ENCODE measurements at regions not wholly inside any gene's neighbourhood (a gene's known extent, or its start where the extent isn't known, plus 50 kb on each side); places are given as distances from the start of the nearest gene placed in this dataset.

DNA sequence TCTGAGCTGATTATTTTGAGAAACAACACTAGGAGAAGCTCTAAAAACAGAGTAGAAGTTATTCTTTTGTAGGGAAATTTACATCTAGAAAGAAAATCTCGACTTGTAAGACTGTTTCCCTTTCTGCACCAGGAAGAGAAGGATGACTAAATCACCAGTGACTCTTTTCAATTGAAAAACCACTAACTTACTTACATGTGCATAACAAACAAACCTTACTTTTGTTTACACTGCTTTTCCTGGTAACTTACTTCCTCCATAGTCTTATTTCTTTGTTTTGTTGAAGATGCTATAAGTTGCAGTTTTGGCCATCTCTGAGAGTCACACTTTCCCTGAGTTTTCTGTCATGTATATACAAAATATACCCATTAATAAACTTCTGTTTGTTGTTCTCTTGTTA is 293.6 kb upstream of the FAT4 start:
- Histone ChIP-seq H3K27ac (ENCODE audit: insufficient read depth, low read length) (no peak overlapping the region), H4K20me1 (ENCODE audit: control insufficient read depth, extremely low read depth, insufficient read depth, low read length) (no peaks in the 10 kb centered on the region), H3K9me3 (ENCODE audit: control insufficient read depth, insufficient read depth, low read depth, low read length) (no peaks in the 10 kb centered on the region), H3K79me2 (ENCODE audit: control insufficient read depth, insufficient read depth, low read length) (no peaks in the 10 kb centered on the region), H3K4me1 (ENCODE audit: control insufficient read depth, extremely low read depth, insufficient read depth, low read length) (no peaks in the 10 kb centered on the region), H3K36me3 (ENCODE audit: control insufficient read depth, insufficient read depth, low read length) (no peaks in the 10 kb centered on the region), H2AFZ (ENCODE audit: low read length) (no peak overlapping the region), H3K4me3 (replicated peaks in 1 of 4; ENCODE audit: control extremely low read depth in 1 of 4, insufficient read depth in 1 of 4, low read depth in 3 of 4, low read length in 4 of 4) (no peak overlapping the region), H3K4me2 (ENCODE audit: extremely low read depth, insufficient read depth, low read length) (no peak overlapping the region), H3K9ac (ENCODE audit: insufficient read depth, low read length) (no peak overlapping the region), H3K27me3 (ENCODE audit: control insufficient read depth, insufficient read depth, low read length) (no peaks in the 10 kb centered on the region)
- no peak for TF ChIP-seq EZH2 (IDR thresholded peaks at IDR 0.05; ENCODE audit: low read length, missing control alignments)
- no peak for DNase-seq (ENCODE audit: low read depth in 2 of 2)

DNA sequence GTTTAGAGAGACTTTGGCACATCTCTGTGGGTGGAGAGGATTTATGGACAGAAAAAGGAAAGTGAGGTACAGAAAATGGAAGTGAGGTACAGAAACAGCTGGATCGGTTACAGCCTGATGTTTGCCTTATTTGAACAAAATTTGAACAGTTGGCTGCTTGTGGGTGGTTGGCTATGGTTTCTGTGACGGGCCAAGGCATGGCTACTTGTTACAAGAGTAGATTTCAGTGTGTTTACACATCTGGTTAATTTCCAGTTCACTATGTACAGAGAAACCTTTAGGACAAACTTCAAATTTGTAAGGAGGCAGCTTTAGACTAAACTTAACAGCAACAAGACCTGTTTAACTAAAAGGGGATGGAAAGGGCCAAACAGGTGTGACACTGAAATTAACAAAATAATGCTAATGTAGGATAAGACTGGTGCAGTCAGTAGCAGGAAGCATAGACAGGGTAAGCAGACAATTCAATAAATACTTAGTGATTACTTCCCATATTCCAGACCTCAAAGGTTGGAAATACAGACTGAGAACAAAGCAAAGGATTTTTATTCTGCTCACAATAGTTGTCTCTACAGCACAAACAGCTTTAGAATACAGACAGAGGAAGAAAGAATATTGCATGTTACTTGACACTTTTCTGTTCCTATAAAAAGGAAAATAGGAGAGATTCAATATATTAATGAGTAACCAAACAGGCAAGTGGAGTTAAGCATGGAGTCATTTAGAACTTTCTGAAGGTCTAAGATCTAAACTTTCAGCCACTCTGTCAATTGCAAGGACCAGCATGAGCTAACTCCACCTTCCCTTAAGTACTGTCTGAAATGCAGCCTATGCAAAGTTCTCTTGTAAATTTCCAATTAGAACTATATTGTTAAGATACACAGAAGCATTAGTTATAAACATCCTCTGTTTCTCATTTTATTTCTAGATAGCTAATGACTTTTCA is 294.4 kb upstream of the FAT4 start:
- no peaks in the 10 kb centered on the region for H4K20me1 ChIP-seq (ENCODE audit: control insufficient read depth, extremely low read depth, insufficient read depth, low read length)
- no peaks in the 10 kb centered on the region for H3K9me3 ChIP-seq (ENCODE audit: control insufficient read depth, insufficient read depth, low read depth, low read length)
- no peak overlapping the region for H3K9ac ChIP-seq (ENCODE audit: insufficient read depth, low read length)
- no peak for TF ChIP-seq EZH2 (IDR thresholded peaks at IDR 0.05; ENCODE audit: low read length, missing control alignments)
- TF ChIP-seq, protein P1, sequence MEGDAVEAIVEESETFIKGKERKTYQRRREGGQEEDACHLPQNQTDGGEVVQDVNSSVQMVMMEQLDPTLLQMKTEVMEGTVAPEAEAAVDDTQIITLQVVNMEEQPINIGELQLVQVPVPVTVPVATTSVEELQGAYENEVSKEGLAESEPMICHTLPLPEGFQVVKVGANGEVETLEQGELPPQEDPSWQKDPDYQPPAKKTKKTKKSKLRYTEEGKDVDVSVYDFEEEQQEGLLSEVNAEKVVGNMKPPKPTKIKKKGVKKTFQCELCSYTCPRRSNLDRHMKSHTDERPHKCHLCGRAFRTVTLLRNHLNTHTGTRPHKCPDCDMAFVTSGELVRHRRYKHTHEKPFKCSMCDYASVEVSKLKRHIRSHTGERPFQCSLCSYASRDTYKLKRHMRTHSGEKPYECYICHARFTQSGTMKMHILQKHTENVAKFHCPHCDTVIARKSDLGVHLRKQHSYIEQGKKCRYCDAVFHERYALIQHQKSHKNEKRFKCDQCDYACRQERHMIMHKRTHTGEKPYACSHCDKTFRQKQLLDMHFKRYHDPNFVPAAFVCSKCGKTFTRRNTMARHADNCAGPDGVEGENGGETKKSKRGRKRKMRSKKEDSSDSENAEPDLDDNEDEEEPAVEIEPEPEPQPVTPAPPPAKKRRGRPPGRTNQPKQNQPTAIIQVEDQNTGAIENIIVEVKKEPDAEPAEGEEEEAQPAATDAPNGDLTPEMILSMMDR (conservative IDR thresholded peaks at IDR 0.05 in 1 of 2, IDR thresholded peaks at IDR 0.05 in 1 of 2; ENCODE audit: low read depth in 1 of 2, low read length in 2 of 2), result no peak
- H3K27ac ChIP-seq (ENCODE audit: insufficient read depth, low read length), result no peak overlapping the region
- no peak overlapping the region for H3K4me2 ChIP-seq (ENCODE audit: extremely low read depth, insufficient read depth, low read length)
- H3K36me3 ChIP-seq (ENCODE audit: control insufficient read depth, insufficient read depth, low read length), result no peaks in the 10 kb centered on the region
- no peaks in the 10 kb centered on the region for H3K27me3 ChIP-seq (ENCODE audit: control insufficient read depth, insufficient read depth, low read length)
- no peak overlapping the region for H3K4me3 ChIP-seq (replicated peaks in 1 of 4; ENCODE audit: control extremely low read depth in 1 of 4, insufficient read depth in 1 of 4, low read depth in 3 of 4, low read length in 4 of 4)
- no peak overlapping the region for H2AFZ ChIP-seq (ENCODE audit: low read length)
- no peaks in the 10 kb centered on the region for H3K4me1 ChIP-seq (ENCODE audit: control insufficient read depth, extremely low read depth, insufficient read depth, low read length)
- DNase-seq (ENCODE audit: low read depth in 2 of 2), result no peak
- no peaks in the 10 kb centered on the region for H3K79me2 ChIP-seq (ENCODE audit: control insufficient read depth, insufficient read depth, low read length)

DNA sequence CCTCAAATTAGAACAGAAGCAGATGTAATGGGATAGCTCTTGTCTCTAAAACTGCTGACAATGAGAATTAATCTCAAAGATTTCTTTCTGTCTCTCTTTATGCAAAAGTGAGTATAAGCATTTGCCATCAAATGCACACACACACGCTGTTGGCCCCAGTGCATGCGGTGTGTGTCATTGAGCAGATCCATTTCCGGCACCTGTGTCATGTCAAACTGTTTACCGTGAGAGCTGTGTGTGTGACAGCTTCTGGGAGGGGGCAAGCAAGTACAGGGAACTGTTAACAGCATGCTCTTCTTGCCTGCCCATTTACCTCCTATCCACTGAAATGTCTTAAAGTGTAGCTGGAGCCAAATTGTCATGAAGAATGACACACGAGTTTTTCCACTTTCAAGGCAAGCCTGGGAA is 297.9 kb upstream of the FAT4 start:
- DNase-seq (ENCODE audit: low read depth in 2 of 2), result no peak
- no peak overlapping the region for H3K4me3 ChIP-seq (replicated peaks in 1 of 4; ENCODE audit: control extremely low read depth in 1 of 4, insufficient read depth in 1 of 4, low read depth in 3 of 4, low read length in 4 of 4)
- H3K27me3 ChIP-seq (ENCODE audit: control insufficient read depth, insufficient read depth, low read length), result no peaks in the 10 kb centered on the region
- no peaks in the 10 kb centered on the region for H3K4me1 ChIP-seq (ENCODE audit: control insufficient read depth, extremely low read depth, insufficient read depth, low read length)
- no peak overlapping the region for H3K4me2 ChIP-seq (ENCODE audit: extremely low read depth, insufficient read depth, low read length)
- no peaks in the 10 kb centered on the region for H3K36me3 ChIP-seq (ENCODE audit: control insufficient read depth, insufficient read depth, low read length)
- no peaks in the 10 kb centered on the region for H4K20me1 ChIP-seq (ENCODE audit: control insufficient read depth, extremely low read depth, insufficient read depth, low read length)
- peak overlapping the region; percentile 59 for H2AFZ ChIP-seq (ENCODE audit: low read length)
- H3K79me2 ChIP-seq (ENCODE audit: control insufficient read depth, insufficient read depth, low read length), result no peaks in the 10 kb centered on the region
- no peak overlapping the region for H3K9ac ChIP-seq (ENCODE audit: insufficient read depth, low read length)
- no peak overlapping the region for H3K27ac ChIP-seq (ENCODE audit: insufficient read depth, low read length)
- no peak for TF ChIP-seq EZH2 (IDR thresholded peaks at IDR 0.05; ENCODE audit: low read length, missing control alignments)
- TF ChIP-seq, protein P1 (conservative IDR thresholded peaks at IDR 0.05 in 1 of 2, IDR thresholded peaks at IDR 0.05 in 1 of 2; ENCODE audit: low read depth in 1 of 2, low read length in 2 of 2), result no peak
- H3K9me3 ChIP-seq (ENCODE audit: control insufficient read depth, insufficient read depth, low read depth, low read length), result no peaks in the 10 kb centered on the region

Measured in fibroblast of lung (primary cell).